GM23338 (cell line): ENCODE measurements at regions not wholly inside any gene's neighbourhood (a gene's known extent, or its start where the extent isn't known, plus 50 kb on each side); places are given as distances from the start of the nearest gene placed in this dataset.

Experiments
- ATAC-seq: fragments of 200-7000 bp; cut with Tn5 transposase; 3 replicates; pipeline ENCODE4 v1.9.1; 2020
- DNase-seq: peaks from one replicate; pipeline ENCODE4 v3.0.0-alpha.2; 2015; ENCODE audit warnings: low spot score
- H2AFZ ChIP-seq: fragments of 200-600 bp; sonication (generic); 2 replicates; pipeline ENCODE4 v1.8.0; 2016; ENCODE audit warnings: antibody characterized with exemption, mild to moderate bottlenecking, moderate library complexity
- H3F3A ChIP-seq: fragments of 200-600 bp; sonication (generic); replicated peaks from 2 replicates; pipeline ENCODE4 v1.8.0; 2017; ENCODE audit warnings: antibody characterized with exemption, mixed run types, low read depth
- H3K27ac ChIP-seq: fragments of 200-600 bp; sonication (generic); 2 replicates; pipeline ENCODE4 v1.6.1; 2016; ENCODE audit warnings: low read depth
- H3K27me3 ChIP-seq: fragments of 200-600 bp; sonication (generic); 2 replicates; pipeline ENCODE4 v1.8.0; 2016; ENCODE audit warnings: mild to moderate bottlenecking, mixed run types, moderate library complexity; ENCODE audit not compliant: insufficient read depth
- H3K36me3 ChIP-seq: fragments of 200-600 bp; sonication (generic); 2 replicates; pipeline ENCODE4 v1.8.0; 2016; ENCODE audit warnings: mild to moderate bottlenecking; ENCODE audit not compliant: insufficient read depth
- H3K4me1 ChIP-seq: fragments of 200-600 bp; sonication (generic); 2 replicates; pipeline ENCODE4 v1.8.0; 2016; ENCODE audit warnings: mild to moderate bottlenecking, moderate library complexity; ENCODE audit not compliant: insufficient read depth
- H3K4me2 ChIP-seq: fragments of 200-600 bp; sonication (generic); 2 replicates; pipeline ENCODE4 v1.7.1; 2017; ENCODE audit warnings: mixed run types
- H3K4me3 ChIP-seq: fragments of 200-600 bp; sonication (generic); 2 replicates; pipeline ENCODE4 v1.6.1; 2016; ENCODE audit warnings: mixed run types
- H3K79me2 ChIP-seq: fragments of 200-600 bp; sonication (generic); replicated peaks from 2 replicates; pipeline ENCODE4 v1.8.0; 2017; ENCODE audit warnings: mild to moderate bottlenecking; ENCODE audit not compliant: insufficient read depth
- H3K9me2 ChIP-seq: fragments of 200-600 bp; sonication (generic); 2 replicates; pipeline ENCODE4 v1.8.0; 2017; ENCODE audit not compliant: insufficient read depth
- H4K20me1 ChIP-seq: fragments of 200-600 bp; sonication (generic); replicated peaks from 2 replicates; pipeline ENCODE4 v1.8.0; 2017; ENCODE audit warnings: mild to moderate bottlenecking; ENCODE audit not compliant: insufficient read depth
- H3K27ac Mint-ChIP-seq: 2 replicates; pipeline ENCODE4 v1.8.0; 2020; ENCODE audit warnings: inconsistent platforms, mild to moderate bottlenecking, moderate library complexity, mixed read lengths
- H3K27me3 Mint-ChIP-seq: 3 replicates; pipeline ENCODE4 v1.8.0; 2022; ENCODE audit warnings: low read depth, mild to moderate bottlenecking, moderate library complexity, mixed read lengths, inconsistent platforms; ENCODE audit not compliant: insufficient read depth, poor library complexity
- H3K36me3 Mint-ChIP-seq: 3 replicates; pipeline ENCODE4 v1.8.0; 2021; ENCODE audit warnings: low read depth, mild to moderate bottlenecking, inconsistent platforms, moderate library complexity, mixed read lengths
- H3K4me1 Mint-ChIP-seq: 3 replicates; pipeline ENCODE4 v1.8.0; 2020; ENCODE audit warnings: mild to moderate bottlenecking, inconsistent platforms, mixed read lengths
- H3K4me3 Mint-ChIP-seq: 3 replicates; pipeline ENCODE4 v1.8.0; 2021; ENCODE audit warnings: moderate library complexity, mild to moderate bottlenecking, inconsistent platforms, mixed read lengths
- H3K9me3 Mint-ChIP-seq: 3 replicates; pipeline ENCODE4 v1.8.0; 2020; ENCODE audit warnings: moderate library complexity, mild to moderate bottlenecking, inconsistent platforms, mixed read lengths
- CREB1 ChIP-seq: fragments of 250-450 bp; sonication (Bioruptor Pico); IDR thresholded peaks from 2 replicates; pipeline ENCODE4 v1.5.0; 2020; ENCODE audit warnings: low read depth, mild to moderate bottlenecking, moderate library complexity
- EZH2 ChIP-seq: fragments of 200-600 bp; sonication (generic); IDR thresholded peaks from one replicate; pipeline ENCODE4 v1.8.0; 2017; ENCODE audit warnings: antibody characterized with exemption, mild to moderate bottlenecking, low read depth; ENCODE audit not compliant: unreplicated experiment
- JUNB ChIP-seq: IDR thresholded peaks from one replicate; pipeline ENCODE4 v1.6.1; 2016; ENCODE audit warnings: antibody characterized with exemption; ENCODE audit not compliant: unreplicated experiment
- NANOG ChIP-seq: IDR thresholded peaks from 2 replicates; pipeline ENCODE4 v1.6.1; 2016; ENCODE audit warnings: antibody characterized with exemption, borderline replicate concordance
- POLR2AphosphoS5 ChIP-seq: IDR thresholded peaks from 2 replicates; pipeline ENCODE4 v1.6.1; 2016; ENCODE audit warnings: antibody characterized with exemption, low read depth
- STAT1 ChIP-seq: IDR thresholded peaks from one replicate; pipeline ENCODE4 v1.6.1; 2016; ENCODE audit warnings: antibody characterized with exemption; ENCODE audit not compliant: unreplicated experiment
- ZNF114 ChIP-seq: fragments of 250-450 bp; sonication (Bioruptor Pico); IDR thresholded peaks from 2 replicates; pipeline ENCODE4 v1.5.0; 2020; ENCODE audit warnings: mild to moderate bottlenecking, moderate library complexity
- TF ChIP-seq, protein P1 (sequence below), 2 experiments: fragments of 200-600 bp in 1 of 2; sonication (generic) in 1 of 2; conservative IDR thresholded peaks; 2 replicates each; pipeline versions ENCODE4 v1.5.1 to v1.6.1; 2016 to 2017; ENCODE audit warnings: antibody characterized with exemption in 2 of 2, low read depth in 2 of 2, mild to moderate bottlenecking in 2 of 2, moderate library complexity in 1 of 2
- TF ChIP-seq, protein P2 (sequence below): fragments of 250-450 bp; sonication (Bioruptor Pico); IDR thresholded peaks from 2 replicates; pipeline ENCODE4 v1.5.0; 2020; ENCODE audit warnings: mild to moderate bottlenecking, moderate library complexity

DNA sequence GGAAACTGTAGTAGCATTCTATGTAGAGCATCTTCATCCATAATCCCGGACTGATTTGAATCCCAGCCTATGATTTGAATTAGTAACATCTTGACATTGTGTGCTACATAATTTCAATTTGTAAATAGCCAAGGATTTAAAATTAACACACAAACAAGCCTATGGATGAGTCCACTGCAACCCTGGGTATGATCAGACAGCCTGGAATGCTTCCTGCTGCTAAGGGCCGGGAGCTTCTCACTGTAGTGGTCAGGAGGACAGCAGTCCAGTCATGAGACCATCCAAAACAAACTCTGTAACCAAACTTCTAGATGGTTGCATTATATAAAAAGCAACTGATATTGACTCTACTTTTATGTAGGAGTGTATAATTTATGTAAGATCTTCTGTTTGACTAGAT, 539.3 kb downstream of the MTRR start:
- Histone ChIP-seq H3K4me2 (no peak overlapping the region), H3K79me2 (no peaks in the 10 kb centered on the region), H3K4me1 (no peaks in the 10 kb centered on the region), H4K20me1 (no peaks in the 10 kb centered on the region), H3K27me3 (no peaks in the 10 kb centered on the region), H3K4me3 (no peak overlapping the region), H3K27ac (no peak overlapping the region), H3F3A (no peaks in the 10 kb centered on the region), H2AFZ (no peak overlapping the region), H3K36me3 (no peaks in the 10 kb centered on the region), H3K9me2 (no peaks in the 10 kb centered on the region; the same call in 1 of the 2 replicates)
- Mint-ChIP-seq H3K4me1 (no peaks in the 10 kb centered on the region; the same call in 2 of the 3 replicates), H3K27ac (no peak overlapping the region), H3K27me3 (no peaks in the 10 kb centered on the region), H3K4me3 (no peak overlapping the region), H3K36me3 (no peaks in the 10 kb centered on the region), H3K9me3 (no peaks in the 10 kb centered on the region; the same call in 2 of the 3 replicates)
- DNase-seq: no peak
- TF ChIP-seq ZNF114 (no peak), NANOG (no peak), EZH2 (no peak), POLR2AphosphoS5 (no peak)
- TF ChIP-seq, protein P1, sequence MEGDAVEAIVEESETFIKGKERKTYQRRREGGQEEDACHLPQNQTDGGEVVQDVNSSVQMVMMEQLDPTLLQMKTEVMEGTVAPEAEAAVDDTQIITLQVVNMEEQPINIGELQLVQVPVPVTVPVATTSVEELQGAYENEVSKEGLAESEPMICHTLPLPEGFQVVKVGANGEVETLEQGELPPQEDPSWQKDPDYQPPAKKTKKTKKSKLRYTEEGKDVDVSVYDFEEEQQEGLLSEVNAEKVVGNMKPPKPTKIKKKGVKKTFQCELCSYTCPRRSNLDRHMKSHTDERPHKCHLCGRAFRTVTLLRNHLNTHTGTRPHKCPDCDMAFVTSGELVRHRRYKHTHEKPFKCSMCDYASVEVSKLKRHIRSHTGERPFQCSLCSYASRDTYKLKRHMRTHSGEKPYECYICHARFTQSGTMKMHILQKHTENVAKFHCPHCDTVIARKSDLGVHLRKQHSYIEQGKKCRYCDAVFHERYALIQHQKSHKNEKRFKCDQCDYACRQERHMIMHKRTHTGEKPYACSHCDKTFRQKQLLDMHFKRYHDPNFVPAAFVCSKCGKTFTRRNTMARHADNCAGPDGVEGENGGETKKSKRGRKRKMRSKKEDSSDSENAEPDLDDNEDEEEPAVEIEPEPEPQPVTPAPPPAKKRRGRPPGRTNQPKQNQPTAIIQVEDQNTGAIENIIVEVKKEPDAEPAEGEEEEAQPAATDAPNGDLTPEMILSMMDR (conservative IDR thresholded peaks at IDR 0.05; ENCODE audit: low read depth in 2 of 2): no peak
- ATAC-seq: no peak

DNA sequence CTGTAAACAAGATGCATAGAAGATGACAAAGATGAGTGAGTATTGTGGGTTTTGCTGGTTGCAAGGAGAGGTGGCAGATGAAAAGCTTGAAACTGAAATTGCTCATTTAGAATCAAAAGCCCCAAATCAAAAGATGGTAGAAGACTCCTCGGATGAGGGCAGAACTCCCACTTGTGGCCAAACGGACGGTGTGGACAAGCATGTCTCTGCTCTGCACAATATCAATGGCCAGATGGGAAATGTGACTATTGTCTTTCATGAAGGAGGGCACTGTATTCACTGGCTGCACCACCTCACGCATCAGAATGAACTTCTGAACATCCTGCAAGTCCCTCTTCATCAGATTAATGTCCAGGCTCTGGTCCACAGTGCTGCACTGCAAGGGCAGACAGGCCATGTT, 541.7 kb downstream of the MTRR start:
- H3K36me3 ChIP-seq: no peaks in the 10 kb centered on the region
- no peaks in the 10 kb centered on the region; the same call in 2 of the 3 replicates for H3K9me3 Mint-ChIP-seq
- H3K4me1 Mint-ChIP-seq: no peaks in the 10 kb centered on the region; the same call in 2 of the 3 replicates
- no peak for TF ChIP-seq JUNB
- TF ChIP-seq, protein P1 (conservative IDR thresholded peaks at IDR 0.05; ENCODE audit: low read depth in 2 of 2): no peak
- TF ChIP-seq, protein P2, sequence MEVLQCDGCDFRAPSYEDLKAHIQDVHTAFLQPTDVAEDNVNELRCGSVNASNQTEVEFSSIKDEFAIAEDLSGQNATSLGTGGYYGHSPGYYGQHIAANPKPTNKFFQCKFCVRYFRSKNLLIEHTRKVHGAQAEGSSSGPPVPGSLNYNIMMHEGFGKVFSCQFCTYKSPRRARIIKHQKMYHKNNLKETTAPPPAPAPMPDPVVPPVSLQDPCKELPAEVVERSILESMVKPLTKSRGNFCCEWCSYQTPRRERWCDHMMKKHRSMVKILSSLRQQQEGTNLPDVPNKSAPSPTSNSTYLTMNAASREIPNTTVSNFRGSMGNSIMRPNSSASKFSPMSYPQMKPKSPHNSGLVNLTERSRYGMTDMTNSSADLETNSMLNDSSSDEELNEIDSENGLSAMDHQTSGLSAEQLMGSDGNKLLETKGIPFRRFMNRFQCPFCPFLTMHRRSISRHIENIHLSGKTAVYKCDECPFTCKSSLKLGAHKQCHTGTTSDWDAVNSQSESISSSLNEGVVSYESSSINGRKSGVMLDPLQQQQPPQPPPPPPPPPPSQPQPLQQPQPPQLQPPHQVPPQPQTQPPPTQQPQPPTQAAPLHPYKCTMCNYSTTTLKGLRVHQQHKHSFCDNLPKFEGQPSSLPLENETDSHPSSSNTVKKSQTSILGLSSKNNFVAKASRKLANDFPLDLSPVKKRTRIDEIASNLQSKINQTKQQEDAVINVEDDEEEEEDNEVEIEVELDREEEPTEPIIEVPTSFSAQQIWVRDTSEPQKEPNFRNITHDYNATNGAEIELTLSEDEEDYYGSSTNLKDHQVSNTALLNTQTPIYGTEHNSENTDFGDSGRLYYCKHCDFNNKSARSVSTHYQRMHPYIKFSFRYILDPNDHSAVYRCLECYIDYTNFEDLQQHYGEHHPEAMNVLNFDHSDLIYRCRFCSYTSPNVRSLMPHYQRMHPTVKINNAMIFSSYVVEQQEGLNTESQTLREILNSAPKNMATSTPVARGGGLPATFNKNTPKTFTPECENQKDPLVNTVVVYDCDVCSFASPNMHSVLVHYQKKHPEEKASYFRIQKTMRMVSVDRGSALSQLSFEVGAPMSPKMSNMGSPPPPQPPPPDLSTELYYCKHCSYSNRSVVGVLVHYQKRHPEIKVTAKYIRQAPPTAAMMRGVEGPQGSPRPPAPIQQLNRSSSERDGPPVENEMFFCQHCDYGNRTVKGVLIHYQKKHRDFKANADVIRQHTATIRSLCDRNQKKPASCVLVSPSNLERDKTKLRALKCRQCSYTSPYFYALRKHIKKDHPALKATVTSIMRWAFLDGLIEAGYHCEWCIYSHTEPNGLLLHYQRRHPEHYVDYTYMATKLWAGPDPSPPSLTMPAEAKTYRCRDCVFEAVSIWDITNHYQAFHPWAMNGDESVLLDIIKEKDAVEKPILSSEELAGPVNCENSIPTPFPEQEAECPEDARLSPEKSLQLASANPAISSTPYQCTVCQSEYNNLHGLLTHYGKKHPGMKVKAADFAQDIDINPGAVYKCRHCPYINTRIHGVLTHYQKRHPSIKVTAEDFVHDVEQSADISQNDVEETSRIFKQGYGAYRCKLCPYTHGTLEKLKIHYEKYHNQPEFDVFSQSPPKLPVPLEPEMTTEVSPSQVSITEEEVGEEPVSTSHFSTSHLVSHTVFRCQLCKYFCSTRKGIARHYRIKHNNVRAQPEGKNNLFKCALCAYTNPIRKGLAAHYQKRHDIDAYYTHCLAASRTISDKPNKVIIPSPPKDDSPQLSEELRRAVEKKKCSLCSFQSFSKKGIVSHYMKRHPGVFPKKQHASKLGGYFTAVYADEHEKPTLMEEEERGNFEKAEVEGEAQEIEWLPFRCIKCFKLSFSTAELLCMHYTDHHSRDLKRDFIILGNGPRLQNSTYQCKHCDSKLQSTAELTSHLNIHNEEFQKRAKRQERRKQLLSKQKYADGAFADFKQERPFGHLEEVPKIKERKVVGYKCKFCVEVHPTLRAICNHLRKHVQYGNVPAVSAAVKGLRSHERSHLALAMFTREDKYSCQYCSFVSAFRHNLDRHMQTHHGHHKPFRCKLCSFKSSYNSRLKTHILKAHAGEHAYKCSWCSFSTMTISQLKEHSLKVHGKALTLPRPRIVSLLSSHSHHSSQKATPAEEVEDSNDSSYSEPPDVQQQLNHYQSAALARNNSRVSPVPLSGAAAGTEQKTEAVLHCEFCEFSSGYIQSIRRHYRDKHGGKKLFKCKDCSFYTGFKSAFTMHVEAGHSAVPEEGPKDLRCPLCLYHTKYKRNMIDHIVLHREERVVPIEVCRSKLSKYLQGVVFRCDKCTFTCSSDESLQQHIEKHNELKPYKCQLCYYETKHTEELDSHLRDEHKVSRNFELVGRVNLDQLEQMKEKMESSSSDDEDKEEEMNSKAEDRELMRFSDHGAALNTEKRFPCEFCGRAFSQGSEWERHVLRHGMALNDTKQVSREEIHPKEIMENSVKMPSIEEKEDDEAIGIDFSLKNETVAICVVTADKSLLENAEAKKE (CRISPR knock-in tag): no peak
- no peak for TF ChIP-seq EZH2
- no peak for TF ChIP-seq STAT1
- TF ChIP-seq POLR2AphosphoS5: no peak
- no peak for TF ChIP-seq ZNF114
- no peak for TF ChIP-seq NANOG
- TF ChIP-seq CREB1 (CRISPR knock-in tag): no peak

More for the DNA sequence above, 541.7 kb downstream of the MTRR start:
- no peaks in the 10 kb centered on the region for H3K27me3 ChIP-seq
- no peaks in the 10 kb centered on the region; the same call in 1 of the 2 replicates for H3K9me2 ChIP-seq
- no peak overlapping the region for H3K27ac ChIP-seq
- H3K4me2 ChIP-seq: no peak overlapping the region
- no peak overlapping the region for H2AFZ ChIP-seq
- Mint-ChIP-seq H3K36me3 (no peaks in the 10 kb centered on the region), H3K27ac (no peak overlapping the region), H3K27me3 (no peaks in the 10 kb centered on the region), H3K4me3 (no peak overlapping the region)
- H3F3A ChIP-seq: no peaks in the 10 kb centered on the region
- H3K79me2 ChIP-seq: no peaks in the 10 kb centered on the region
- H3K4me1 ChIP-seq: no peaks in the 10 kb centered on the region
- DNase-seq (no peak), ATAC-seq (no peak)
- no peaks in the 10 kb centered on the region for H4K20me1 ChIP-seq
- H3K4me3 ChIP-seq: no peak overlapping the region
